NT2/D1 (cell line): ENCODE measurements at regions not wholly inside any gene's neighbourhood (a gene's known extent, or its start where the extent isn't known, plus 50 kb on each side); places are given as distances from the start of the nearest gene placed in this dataset.

Experiments used
- DNase-seq: peaks from one replicate; pipeline ENCODE4 v3.0.0-alpha.2; 2011; ENCODE audit warnings: low read depth, low spot score
- H3K27me3 ChIP-seq: 2 replicates; pipeline ENCODE4 v1.6.0; 2011; ENCODE audit warnings: mild to moderate bottlenecking; ENCODE audit not compliant: insufficient read length, insufficient read depth
- H3K36me3 ChIP-seq: 2 replicates; pipeline ENCODE4 v1.6.1; 2011; ENCODE audit warnings: mild to moderate bottlenecking, low read length, mixed read lengths; ENCODE audit not compliant: insufficient read depth, insufficient read length
- H3K4me1 ChIP-seq: 2 replicates; pipeline ENCODE4 v1.5.1; 2011; ENCODE audit not compliant: insufficient read depth, insufficient read length
- H3K4me3 ChIP-seq: 2 replicates; pipeline ENCODE4 v1.5.1; 2011; ENCODE audit warnings: low read depth; ENCODE audit not compliant: insufficient read length
- H3K9ac ChIP-seq: 2 replicates; pipeline ENCODE4 v1.6.0; 2011; ENCODE audit warnings: low read depth; ENCODE audit not compliant: insufficient read length
- H3K9me3 ChIP-seq: 2 replicates; pipeline ENCODE4 v1.5.1; 2011; ENCODE audit warnings: mild to moderate bottlenecking, low read length; ENCODE audit not compliant: insufficient read depth
- SUZ12 ChIP-seq: IDR thresholded peaks from 2 replicates; pipeline ENCODE4 v1.6.1; 2011; ENCODE audit not compliant: insufficient read length, insufficient read depth; ENCODE audit errors: extremely low read depth
- YY1 ChIP-seq: IDR thresholded peaks from 2 replicates; pipeline ENCODE4 v1.6.1; 2011; ENCODE audit not compliant: insufficient read length, insufficient read depth
- ZNF274 ChIP-seq: IDR thresholded peaks from 2 replicates; pipeline ENCODE4 v1.6.1; 2011; ENCODE audit warnings: mild to moderate bottlenecking, low read depth, low read length

DNA sequence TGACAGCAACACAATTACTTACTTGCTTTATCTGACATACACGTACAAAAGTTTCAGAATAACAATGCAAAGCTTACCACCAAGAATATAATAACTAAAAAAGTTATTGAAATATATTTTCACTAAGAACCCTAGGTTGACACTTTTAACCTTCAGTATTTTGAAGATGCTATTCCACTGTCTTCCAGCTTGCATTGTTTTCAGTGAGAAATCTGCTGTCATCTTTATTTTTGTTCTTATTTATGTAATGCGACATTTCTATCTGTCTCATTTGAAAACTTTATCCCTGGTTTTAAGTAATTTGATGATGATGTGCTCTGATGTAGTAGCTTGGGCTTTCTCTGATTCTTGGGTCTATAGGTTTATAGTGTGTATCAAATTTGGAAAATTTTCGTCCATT, 165.0 kb upstream of the SMIM21 start:
- DNase-seq: no peak
- TF ChIP-seq ZNF274 (no peak), SUZ12 (no peak), YY1 (no peak)
- peaks cover 25% of the 10 kb centered on the region for H3K9me3 ChIP-seq

DNA sequence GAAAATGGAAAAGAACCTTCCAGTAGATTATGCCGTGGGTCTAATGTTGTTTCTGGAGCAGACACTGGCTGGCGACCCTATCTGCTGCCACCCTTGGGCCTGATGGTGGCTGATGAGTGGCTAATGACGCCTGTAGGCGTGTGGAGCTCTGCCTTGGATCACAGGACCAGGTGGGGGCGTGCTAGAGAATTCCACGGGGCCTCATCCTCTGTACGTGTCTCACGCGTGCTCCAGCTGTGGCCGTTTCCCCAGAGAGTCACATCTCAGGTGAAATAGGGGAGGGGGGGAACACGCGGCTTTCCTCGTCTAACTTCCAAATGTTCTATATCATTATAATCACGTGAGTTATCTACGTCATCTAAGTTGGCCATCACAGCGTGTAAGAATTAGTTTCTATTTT, 160.9 kb upstream of the SMIM21 start:
- Histone ChIP-seq H3K9me3 (peaks cover 19% of the 10 kb centered on the region), H3K9ac (no peak overlapping the region), H3K27me3 (no peaks in the 10 kb centered on the region), H3K36me3 (no peaks in the 10 kb centered on the region), H3K4me1 (no peaks in the 10 kb centered on the region), H3K4me3 (no peak overlapping the region)
- TF ChIP-seq SUZ12 (no peak), ZNF274 (no peak), YY1 (no peak)
- no peak for DNase-seq

More for the DNA sequence above, 165.0 kb upstream of the SMIM21 start:
- Histone ChIP-seq H3K36me3 (no peaks in the 10 kb centered on the region), H3K27me3 (no peaks in the 10 kb centered on the region), H3K4me3 (no peak overlapping the region), H3K4me1 (no peaks in the 10 kb centered on the region), H3K9ac (no peak overlapping the region)

DNA sequence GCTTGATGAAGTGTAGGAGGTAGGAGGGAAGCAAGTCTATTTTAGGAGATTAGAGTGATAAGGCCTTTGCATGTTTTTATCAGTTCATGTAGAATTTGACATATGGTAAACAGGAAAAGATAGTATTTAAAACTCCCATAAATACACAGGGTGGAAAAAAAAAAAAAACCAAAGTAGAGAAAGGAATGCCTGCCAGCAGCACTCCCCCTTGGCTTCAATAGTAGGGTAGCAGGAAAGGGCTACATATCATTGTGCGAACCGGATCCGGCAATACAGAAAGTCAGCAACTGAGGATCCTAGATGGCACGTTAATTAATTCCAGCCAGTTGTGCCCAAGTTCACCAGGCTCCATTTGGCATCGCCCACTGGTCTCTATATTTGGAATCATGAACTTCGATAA, 159.6 kb upstream of the SMIM21 start:
- DNase-seq: no peak
- TF ChIP-seq YY1: no peak
- TF ChIP-seq ZNF274: no peak
- no peak for TF ChIP-seq SUZ12

DNA sequence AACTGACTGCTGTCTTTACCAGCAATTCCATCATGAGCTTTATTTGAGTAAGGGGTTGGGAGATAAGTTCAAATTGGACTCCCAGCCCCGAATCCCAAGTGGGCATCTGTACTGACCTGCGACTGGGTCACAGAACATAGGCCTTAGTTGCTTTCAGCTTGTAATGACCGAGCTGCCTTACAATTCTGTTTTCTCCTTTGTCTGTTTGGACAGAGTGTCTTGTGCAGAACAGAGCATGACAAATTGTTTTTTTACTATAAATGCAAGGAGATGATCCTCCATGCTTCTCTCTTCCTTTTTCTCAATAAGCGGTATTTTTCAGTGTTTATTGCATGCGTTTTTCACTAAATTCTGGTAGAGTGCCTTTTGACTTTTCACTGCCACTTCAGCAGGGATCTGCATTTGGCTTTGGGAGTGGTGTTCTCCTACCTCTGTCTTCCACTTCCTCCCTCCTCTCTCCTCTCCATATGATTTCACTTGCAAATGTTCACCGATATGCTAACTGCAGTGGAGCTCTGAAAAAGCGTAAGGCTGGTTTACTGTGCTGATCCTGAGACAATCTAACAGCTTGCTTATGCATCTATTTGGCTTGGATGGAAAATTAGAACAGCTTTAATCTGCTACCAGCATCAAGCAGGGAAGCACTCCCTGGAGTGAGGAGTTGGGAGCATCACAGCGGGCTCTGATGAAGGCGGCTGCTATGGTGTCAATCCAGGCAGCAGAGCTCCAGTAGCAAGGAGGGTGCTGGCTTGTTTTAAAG, 158.8 kb upstream of the SMIM21 start:
- TF ChIP-seq SUZ12: no peak
- no peak for TF ChIP-seq ZNF274
- no peak for TF ChIP-seq YY1
- H3K9me3 ChIP-seq: no peaks in the 10 kb centered on the region; the same call in 1 of the 2 replicates
- no peak overlapping the region for H3K4me3 ChIP-seq
- H3K36me3 ChIP-seq: no peaks in the 10 kb centered on the region
- no peak for DNase-seq
- H3K27me3 ChIP-seq: no peaks in the 10 kb centered on the region
- no peak overlapping the region for H3K9ac ChIP-seq
- H3K4me1 ChIP-seq: no peaks in the 10 kb centered on the region

More for the DNA sequence above, 159.6 kb upstream of the SMIM21 start:
- H3K36me3 ChIP-seq: no peaks in the 10 kb centered on the region
- no peak overlapping the region for H3K9ac ChIP-seq
- H3K4me1 ChIP-seq: no peaks in the 10 kb centered on the region
- no peaks in the 10 kb centered on the region for H3K27me3 ChIP-seq
- peaks cover 7% of the 10 kb centered on the region; the same call in 1 of the 2 replicates for H3K9me3 ChIP-seq
- H3K4me3 ChIP-seq: no peak overlapping the region

DNA sequence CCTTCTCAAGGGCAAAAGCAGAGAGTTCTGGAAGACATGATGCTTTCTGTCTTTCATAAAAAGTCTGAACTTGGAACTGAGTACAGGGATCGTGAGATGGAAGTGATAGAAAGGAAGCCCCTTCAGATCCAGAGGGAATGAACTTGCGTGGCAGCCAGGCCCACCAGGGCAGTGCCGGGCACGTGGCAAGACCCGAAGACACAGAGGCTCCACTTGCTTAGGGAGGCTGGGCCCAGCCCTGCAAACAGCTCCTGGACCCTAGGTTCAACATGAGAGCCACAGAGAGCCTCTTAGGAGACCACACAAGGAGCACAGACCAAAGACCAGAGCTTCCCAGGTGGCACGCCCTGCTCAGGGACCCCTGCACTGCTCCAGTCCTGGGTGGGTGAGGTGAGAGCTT, 155.4 kb upstream of the SMIM21 start:
- H3K36me3 ChIP-seq: no peaks in the 10 kb centered on the region
- H3K9me3 ChIP-seq: 0 out of 2 replicates have a peak, but pooled peaks cover 3% of the 10 kb centered on the region
- no peaks in the 10 kb centered on the region for H3K27me3 ChIP-seq
- DNase-seq: no peak
- no peak overlapping the region for H3K4me3 ChIP-seq
- TF ChIP-seq ZNF274: no peak
- TF ChIP-seq SUZ12: no peak
- TF ChIP-seq YY1: no peak
- H3K4me1 ChIP-seq: no peaks in the 10 kb centered on the region
- no peak overlapping the region for H3K9ac ChIP-seq

DNA sequence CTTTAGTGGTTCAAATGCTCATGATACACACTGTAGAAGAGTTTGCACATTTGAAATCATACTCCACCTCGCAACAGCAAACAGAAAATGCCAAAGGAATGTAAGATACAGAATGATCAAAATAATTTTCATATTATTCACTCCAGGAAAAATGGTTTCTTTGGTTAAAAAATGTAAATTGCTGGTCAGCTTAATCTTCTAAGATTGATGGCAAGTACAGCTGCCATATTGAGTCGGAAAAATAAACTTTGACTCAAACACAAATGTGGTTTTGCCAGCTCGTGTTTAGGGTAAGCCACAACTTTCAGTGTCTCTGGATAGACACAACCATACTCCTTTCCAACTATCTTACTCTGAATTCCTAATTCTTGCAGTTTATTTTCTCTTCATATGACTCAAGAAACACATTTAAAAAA, 154.9 kb upstream of the SMIM21 start:
- Histone ChIP-seq H3K27me3 (no peaks in the 10 kb centered on the region), H3K4me1 (no peaks in the 10 kb centered on the region), H3K9ac (no peak overlapping the region), H3K36me3 (no peaks in the 10 kb centered on the region), H3K4me3 (no peak overlapping the region), H3K9me3 (0 out of 2 replicates have a peak, but pooled peaks cover 6% of the 10 kb centered on the region)
- TF ChIP-seq ZNF274: no peak
- no peak for TF ChIP-seq YY1
- TF ChIP-seq SUZ12: no peak
- no peak for DNase-seq

DNA sequence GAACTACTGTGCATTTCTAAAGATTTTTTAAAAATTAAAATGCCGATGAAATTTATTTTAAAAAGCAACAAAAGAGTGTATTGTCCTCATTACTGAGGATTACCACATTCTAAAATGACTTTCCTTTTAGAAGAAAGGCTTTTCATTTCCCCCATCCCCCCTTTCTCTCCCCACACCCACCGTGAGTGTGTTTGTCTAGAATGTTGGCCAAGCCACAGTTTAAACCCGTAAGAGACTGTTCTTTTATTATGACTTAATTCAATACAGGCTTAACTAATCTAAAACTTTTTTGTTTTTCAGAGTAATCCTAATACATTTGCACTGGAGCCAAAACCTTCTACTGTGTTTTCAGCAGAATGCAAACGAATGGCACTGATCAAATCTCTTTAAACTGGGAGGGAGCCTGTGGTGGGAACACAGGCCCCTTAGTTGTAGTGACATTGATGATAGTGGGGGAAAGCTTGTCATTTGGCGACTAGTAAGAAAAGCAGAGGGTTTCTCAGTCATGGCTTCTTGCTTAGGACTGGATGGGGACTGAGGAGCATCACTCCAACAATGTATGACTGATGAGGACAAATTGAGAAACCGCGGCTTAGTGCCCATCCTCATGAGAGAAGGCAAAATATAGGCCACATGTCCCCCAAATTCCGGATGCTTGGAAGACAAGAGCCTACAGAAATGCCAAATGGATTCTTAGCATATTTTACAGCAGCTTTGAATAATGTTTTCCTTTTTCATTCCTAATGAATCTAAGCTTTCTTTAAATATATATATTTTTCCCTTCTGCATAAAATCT, 154.0 kb upstream of the SMIM21 start:
- Histone ChIP-seq H3K36me3 (no peaks in the 10 kb centered on the region), H3K9ac (no peak overlapping the region), H3K9me3 (0 out of 2 replicates have a peak, but pooled peaks cover 6% of the 10 kb centered on the region), H3K4me3 (no peak overlapping the region), H3K4me1 (no peaks in the 10 kb centered on the region), H3K27me3 (no peaks in the 10 kb centered on the region)
- TF ChIP-seq ZNF274: no peak
- TF ChIP-seq YY1: no peak
- no peak for TF ChIP-seq SUZ12
- no peak for DNase-seq
